GM12874 (cell line): ENCODE measurements at regions not wholly inside any gene's neighbourhood (a gene's known extent, or its start where the extent isn't known, plus 50 kb on each side); places are given as distances from the start of the nearest gene placed in this dataset.

Experiments used
- CTCF ChIP-seq: IDR thresholded peaks from 2 replicates; pipeline ENCODE4 v1.5.1; 2011; ENCODE audit warnings: low read depth, mild to moderate bottlenecking, control low read depth, low read length, moderate library complexity; ENCODE audit not compliant: insufficient read depth

- TF ChIP-seq CTCF: no peak
These were observed 162.0 kb upstream of the MGMT start for GRCh38 chr10:129305046-129305445.

- TF ChIP-seq CTCF: no peak
These were observed 159.9 kb upstream of the MGMT start for GRCh38 chr10:129307141-129307540.

GRCh38 chr10:129308953-129309564 is 158.0 kb upstream of the MGMT start:
- TF ChIP-seq CTCF: no peak

DNA sequence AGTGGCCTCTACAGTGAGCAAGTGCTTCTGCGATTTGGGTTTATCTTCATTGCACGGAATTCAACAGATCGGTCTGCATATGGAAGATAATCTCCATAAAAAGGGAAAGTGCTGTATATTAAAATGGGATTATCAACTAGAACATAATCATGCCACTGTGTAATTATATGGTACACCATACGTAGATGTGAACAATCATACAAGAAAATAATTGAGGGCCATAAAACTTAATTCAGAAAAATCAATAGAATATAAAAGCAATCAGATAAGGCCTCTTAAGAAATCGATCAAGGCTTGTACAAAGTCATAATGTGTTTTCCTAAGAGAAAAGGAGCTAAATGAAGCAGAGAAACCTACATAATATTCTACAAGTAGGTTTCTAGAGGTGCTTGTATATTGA is 157.5 kb upstream of the MGMT start:
- no peak for TF ChIP-seq CTCF

DNA sequence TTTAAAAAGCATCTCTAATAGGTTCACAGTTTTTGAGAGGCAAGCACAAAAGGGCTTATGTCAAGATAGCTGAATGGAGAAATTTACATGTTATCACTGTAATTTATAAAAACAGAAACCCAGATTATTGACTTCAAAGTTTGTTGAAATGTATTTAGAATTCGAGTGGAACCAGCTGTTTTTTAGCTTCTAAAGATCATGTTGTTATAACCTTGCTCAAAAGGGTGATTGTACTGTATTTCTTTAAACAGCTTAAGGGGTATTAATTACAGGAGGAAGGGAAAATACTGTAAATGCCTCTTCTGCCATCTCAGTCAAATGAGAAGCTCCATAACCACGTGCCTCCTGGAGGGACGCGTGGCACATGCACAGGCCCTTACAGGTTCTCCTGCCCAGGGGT is 156.2 kb upstream of the MGMT start:
- TF ChIP-seq CTCF: no peak

GRCh38 chr10:129319934-129320333 is 147.1 kb upstream of the MGMT start:
- TF ChIP-seq CTCF: no peak

DNA sequence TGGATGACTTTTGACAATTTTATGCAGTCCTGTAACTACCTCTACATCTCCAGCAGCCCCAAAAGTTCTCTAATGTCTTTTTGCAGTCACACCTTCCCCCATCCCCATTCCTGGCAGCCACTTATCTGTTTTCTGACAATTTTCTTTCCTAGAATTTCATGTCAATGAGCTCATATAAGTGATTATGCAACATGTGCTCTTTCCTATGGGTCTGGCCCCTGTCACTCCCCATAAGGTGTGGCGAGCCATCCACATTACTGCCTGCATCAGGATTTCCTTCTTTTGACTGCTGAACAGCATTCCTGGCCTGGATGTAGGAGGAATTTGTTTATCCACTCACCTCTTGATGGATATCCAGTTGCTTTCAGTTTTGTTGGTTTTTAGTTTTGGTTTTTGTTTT is 146.7 kb upstream of the MGMT start:
- TF ChIP-seq CTCF: no peak

DNA sequence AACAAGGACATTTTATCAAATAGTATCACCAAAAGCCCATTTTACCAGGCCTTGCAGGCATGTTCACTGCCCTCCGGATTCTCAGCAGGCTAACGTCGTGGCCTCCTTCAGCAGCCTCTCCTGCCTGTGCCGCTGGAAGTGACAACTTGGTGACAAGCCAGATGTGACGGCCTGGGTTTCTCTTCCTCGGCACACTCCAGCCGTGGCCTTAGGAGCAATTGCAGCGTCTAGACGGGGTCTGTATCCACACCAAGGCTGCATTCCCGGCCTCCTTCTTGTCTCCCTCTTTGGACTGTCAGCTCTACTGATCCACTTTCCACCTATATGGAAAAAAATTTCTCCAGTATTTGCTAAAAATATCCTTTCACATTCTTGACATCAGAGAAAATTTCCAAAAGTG is 145.3 kb upstream of the MGMT start:
- no peak for TF ChIP-seq CTCF
